GM21526 (cell line): ENCODE measurements at regions not wholly inside any gene's neighbourhood (a gene's known extent, or its start where the extent isn't known, plus 50 kb on each side); places are given as distances from the start of the nearest gene placed in this dataset.
A peak's percentile ranks its signal among the peaks of the same experiment; 100 is the strongest.

Source experiments
- ATAC-seq: cut with Tn5 transposase; IDR thresholded peaks from one replicate; pipeline ENCODE4 v1.9.1; 2021; ENCODE audit warnings: moderate library complexity; ENCODE audit not compliant: unreplicated experiment, low FRiP score

DNA sequence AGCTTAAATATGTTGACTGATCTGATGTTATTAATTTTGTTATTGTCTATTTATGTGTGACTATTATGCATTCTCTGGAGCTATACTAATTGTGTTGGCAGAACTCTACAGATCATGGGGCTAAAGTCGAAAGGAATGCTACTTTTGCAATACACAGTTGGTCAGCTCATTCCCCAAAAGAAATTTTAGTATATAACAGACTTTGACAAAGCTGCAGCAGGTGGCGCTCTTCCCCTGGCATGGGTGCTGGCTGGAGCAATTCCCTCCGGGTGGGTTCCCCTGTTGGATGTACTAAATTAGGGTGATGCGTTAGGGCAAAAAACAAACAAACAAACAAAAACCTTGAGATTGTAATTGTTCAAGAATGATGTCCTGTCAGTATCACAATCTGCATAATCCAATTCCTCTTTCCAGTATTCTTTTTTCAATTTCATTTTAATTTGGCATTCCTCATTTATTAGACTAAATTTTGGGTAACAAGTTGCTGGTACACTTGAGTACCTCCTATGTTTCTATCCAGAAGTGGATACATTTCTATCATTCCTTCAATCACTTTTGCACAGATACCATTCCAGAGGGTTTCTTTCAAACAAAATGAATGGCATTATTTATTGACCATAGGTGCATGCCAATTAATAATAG lies 322.8 kb upstream of the EDNRB start:
- ATAC-seq: no peak

DNA sequence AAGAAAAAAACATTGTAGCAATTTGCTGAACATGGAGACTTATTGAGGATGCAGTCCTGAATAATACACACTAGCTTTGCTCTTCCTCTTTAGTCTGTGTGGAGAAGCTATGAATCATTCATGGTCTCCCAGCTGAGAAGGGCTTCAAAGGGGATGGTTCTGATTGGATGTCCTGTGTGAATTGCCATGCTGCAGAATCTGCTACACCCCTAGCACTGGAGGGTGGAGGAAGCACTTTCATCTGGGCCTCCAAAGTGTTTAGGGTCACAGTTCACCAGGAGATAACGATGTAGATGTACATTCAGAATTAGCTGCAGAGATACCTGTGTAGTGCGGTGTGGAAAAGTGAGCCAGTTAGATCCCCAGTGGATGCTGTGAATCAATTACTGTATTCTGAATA lies 321.1 kb upstream of the EDNRB start:
- no peak for ATAC-seq

DNA sequence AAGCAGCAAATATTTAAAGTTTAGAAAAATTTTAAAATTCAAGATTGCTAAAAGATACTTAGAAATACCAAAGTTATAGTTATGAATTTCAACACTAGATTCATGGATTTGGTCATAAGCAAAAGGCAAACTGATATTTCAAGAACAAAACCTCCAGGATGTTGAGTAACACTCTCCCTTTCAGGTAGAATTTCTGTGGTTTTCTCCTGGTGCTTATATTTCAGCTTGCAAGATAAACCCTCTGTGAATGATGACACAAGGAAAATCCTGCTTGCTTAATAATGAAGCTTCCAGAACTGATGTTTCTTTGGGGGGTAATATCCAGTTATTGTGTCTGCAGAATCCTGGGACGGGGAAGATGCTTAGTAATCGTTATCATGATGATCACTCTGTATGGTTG lies 320.3 kb upstream of the EDNRB start:
- no peak for ATAC-seq

DNA sequence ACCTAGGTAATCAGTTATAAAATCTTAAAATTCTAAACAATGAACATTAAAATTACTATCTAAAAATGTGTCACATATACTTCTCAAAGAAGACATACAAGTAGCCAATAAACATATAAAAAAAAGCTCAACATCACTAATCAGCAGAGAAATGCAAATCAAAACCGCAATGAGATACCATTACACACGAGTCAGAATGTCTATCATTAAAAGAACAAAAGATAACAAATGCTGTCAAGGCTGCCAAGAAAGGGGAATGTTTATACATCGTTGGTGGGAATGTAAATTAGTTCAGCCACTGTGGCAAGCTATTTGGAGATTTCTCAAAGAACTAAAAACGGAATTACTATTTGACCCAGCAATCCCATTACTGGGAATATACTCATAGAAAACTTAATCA lies 310.3 kb upstream of the EDNRB start:
- ATAC-seq: no peak

DNA sequence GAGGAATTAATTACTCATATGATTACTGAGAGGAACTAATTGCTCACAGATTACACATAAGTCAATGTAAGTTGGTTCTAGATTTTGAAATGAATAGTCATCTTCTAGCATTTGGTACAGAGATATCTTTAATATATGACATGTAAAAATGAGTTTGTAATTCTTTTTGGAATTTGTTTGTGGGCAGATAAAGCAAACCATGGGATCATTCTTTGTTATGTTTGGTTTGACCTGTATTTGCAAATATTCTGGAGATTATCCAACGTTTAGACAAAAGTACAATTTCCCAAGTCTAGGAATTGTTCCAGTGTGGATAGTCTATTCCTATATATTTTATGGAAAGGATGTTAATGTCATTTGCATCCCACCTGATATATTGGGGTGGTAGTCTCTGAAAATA lies 309.6 kb upstream of the EDNRB start:
- ATAC-seq: no peak

DNA sequence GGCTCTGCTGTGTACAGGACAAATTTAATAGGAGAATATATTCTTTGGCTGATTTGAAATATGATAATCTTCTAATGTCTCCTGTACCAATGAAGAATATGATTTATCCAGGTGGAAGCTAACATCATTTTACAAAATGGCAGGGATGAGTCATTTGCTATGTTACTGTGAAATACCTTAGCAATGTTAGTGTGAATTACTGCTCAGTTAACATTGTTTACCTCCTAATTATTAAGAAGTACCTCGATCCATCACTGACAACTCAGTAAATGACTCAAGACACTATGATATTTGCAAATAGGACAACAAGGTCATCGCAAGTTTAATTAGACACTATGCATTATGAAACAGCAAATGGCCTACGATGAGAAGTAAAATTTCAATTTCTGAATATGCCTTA lies 309.1 kb upstream of the EDNRB start:
- no peak for ATAC-seq

DNA sequence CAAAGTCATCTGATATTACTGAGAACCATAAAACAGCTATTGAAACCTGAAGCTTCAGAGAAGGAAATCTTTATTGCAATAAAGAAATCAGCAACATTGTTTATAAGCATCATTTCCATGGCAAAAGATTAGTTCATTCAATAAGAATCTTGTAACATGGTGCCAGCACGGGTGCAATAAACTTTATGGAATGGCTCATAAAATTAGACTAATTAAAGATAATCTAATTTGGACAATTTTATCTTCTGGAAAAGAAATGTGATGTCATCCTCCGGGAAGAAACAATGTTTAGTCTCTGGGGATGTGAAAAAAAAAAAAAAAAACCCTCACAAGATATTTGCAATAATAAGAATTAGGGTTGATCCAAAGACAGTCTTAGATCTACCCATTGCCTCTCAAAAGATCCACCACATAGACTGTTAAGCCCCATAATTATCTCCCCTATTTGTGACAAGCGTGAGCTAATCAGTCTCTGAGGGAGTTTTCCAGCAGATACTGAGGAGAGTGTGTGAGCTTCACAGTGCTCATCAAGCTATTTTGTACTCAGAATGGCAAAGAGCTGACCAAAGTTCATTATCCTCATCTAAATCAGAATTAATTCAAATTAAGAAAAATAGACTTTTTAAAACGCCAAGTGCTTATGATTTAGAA lies 297.0 kb upstream of the EDNRB start:
- ATAC-seq: no peak

DNA sequence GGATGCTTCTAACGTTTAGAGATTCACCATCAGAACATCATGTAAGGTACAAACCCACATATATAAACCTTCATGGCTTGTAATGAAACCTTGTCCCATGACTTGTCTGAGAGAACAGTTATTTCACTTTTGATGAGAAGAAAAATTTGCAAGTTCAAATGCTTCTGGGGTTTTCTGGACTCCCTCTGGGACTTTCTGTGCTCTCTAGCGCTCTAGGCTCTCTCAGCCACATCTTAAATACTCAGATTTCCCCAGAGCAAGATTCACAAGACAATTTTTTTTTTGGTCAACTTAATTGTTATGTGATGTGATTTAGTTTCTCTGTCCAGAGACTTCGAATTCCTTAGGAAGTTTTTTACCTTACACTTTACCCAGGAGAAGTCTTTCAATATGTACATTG lies 282.8 kb upstream of the EDNRB start:
- ATAC-seq: no peak

DNA sequence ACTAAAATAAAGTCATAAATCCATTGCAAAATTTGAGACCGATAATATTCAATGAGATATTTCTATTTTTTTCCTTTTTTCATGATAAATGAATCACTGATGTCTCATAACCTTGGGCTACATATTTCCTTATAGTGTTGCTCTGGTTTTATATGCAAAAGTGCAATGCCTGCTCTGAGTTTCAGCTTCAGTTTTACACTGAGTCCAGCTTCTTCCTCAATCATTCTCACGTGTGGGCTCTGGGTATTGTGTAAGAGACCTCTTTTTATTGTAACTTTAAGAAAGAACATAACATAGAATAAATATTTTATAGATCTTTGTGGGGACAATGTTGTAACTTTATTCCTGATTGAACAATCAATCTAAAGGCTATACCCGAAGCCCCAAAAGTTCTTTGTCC lies 280.2 kb upstream of the EDNRB start:
- no peak for ATAC-seq

DNA sequence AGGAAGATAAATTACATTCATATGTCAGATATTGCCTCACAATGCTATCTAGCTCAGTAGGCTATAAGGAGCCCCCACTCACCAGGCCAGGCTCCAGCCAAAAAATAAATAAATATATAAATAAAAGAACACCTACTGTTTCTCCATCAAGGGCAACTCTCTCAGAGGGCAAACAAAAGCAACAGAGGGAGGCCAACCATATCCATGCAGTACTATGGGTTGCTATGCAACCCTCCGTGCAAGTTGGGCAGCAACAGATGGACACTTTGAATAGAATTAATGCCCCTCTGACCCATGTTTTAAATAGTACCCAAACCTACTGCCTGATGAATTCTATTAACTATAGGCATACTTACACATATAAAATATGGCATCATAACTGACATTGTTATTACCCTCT lies 279.8 kb upstream of the EDNRB start:
- no peak for ATAC-seq

DNA sequence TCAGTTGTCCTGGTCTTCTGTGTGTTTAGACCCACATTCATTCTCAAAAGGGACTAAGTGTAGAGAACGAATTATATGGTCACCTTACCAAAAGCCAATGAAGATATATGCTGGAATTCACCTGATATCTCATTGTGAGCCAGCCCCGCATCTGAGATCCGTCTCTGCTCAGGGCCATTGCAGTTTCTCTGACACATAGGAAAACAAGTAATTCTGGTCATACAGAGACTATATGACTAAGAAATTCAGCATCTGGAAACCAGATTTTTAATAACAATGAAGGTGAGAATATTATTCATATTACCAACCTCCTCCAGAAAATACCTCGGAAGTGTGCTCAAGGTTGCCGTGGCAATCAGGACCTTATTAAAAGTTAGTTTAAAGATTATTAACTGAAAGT lies 278.6 kb upstream of the EDNRB start:
- no peak for ATAC-seq

DNA sequence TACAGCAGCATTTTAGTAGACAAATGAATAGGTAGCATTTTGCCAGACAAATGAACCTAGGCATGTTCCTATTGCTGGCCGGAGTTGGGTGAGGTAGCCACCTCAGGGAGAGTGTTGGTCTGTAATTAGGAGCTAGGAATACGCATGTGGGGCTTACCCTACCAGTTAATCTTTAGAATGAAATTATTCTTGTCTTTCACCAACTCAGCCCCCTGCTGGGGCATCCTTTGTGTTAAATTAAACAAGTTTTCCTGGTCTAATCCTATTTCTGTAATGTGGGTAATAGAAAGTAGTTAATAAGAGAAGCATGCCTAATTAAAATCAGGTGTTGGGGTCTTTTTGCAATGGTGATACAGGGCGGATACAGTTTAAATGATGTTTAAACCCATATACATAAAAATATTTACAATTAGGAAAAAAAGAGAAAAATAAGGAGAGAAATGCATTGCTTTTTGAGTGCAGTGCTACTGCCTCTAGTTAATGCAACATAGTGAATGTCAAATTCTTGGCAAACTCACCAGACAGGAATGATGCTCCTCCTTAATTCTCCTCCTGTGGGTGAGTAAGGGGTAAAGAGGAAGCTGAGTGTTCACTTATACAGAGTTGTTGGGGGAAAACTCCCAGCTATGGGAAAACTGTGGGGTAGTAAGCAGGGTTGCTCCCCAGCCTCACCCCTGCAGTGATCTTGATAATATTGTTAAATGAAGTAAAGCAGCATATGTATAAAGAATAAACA lies 276.4 kb upstream of the EDNRB start:
- no peak for ATAC-seq

DNA sequence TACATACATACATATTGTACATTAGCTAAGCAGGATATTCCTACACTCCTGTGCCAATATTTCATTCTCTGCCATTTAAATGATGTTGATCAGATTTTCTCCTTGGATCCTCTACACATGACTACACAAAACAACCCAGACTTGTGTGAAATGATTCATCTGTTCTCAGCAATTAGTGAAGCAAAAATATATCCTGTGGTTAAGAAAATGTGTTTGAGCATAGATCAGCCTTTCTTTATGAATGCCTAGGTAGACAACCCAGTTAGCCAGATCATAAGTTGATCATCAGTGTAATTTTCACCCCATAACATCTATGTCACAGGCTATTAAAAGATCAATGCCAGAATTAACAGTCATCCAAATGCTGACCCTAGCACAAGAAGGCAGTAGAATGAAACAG lies 275.2 kb upstream of the EDNRB start:
- ATAC-seq: no peak

DNA sequence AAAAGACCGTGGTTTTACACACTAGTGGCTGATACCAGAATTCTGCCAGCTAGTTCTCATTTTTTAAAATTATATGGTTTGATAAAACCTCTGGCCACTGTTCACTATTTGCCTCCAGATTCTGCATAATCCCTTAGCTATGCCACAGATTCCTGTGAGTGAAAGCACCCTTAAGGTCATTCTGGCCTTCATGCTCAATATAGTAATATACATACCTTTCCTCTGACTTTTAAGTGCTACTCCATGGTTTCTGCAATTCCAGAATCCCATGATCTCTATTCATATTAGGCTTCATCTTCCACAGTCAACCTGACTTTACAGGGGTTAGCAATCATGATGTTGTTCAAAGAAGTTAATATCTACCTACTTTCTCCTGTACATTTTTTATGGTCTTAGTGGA lies 274.1 kb upstream of the EDNRB start:
- no peak for ATAC-seq

DNA sequence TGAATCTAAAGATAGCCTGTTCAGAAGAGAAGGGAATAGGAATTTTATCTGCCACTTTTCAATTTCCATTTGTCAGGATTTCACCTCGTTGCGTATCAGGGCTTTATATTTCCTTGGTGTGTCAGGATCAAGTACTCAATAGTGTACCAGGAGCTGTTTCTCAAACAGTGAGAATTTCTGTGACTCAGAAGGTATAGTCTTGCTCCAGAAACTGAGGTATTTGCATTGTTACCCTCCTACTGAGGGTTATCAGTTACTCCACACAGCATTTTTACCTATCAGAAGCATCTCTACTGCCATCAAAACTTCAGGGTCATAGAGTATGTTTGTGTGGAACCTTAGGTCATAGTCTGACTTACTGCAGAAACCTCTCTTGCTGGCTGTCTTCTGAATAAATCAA lies 271.7 kb upstream of the EDNRB start:
- no peak for ATAC-seq

DNA sequence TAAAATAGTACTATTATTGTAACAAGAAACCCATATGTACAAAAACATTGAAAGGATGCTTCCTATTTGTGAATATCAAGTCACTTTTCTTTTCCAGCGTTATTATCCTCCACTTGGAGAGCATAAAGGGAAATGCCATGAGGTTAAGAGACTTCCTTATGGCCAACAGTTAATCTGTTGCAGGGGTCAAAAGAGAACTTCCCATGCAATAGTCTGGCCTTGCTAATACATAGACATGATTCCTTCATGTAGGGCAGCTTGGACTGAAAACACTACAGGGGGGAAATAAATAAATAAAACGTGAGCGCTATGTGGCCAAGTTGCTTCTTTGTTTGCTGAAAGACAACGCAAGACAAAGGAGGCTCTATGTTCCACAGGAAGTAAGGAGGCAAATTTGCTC lies 269.1 kb upstream of the EDNRB start:
- no peak for ATAC-seq

DNA sequence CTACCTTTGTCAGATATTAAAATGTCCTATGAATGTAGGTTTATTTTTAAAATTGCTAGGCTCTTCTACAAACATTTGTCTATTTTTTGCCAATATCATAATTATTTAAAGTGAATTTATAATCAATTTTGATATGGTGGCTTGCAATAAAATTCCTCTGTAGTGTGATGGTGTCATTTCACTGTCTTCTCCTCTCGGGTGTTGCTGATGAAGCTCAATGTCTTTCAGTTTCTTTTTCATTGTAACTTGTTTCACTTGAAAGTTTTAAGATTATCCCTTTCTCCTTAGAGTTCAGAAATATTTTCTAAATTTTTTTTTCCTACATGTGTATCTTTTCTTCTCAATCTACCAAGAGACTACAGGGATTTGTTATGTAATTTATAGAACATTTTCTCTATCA lies 267.1 kb upstream of the EDNRB start:
- ATAC-seq: peak; percentile 67

DNA sequence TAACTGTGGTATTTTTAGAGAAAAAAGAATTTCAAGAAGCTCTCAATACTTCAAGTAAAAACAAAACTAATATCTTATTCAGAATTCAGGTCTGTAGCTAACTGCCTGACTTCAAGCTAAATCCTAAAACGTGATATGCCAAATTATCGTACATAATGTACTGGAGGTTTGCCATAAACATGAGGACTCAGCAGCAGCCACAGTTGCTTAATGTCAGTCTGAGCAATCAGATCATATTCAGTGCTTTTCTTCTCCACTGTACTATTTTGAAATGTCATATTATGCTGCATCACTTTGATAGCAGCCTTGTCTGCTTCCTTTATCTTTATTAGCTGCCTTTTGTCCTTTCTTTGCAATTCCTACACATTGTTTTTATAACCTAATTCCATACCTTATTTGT lies 265.1 kb upstream of the EDNRB start:
- no peak for ATAC-seq

DNA sequence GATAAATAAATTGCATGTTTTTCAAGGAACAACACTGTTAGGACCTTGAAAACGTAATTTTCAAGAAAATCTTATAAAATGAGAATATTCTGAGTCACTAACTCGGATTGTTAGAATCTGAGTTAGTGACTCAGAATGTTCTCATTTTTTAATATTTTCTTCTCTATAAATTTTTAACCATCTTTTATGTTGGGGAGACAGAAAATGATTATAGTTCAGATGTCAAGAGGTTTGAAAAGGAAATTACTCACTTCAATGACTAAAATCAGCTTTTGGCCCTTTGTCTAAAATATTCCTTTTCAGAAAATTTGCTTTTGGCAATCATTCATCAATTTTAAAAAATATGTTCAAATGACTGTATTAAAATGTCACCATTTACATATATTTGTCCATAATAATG lies 264.2 kb upstream of the EDNRB start:
- no peak for ATAC-seq

DNA sequence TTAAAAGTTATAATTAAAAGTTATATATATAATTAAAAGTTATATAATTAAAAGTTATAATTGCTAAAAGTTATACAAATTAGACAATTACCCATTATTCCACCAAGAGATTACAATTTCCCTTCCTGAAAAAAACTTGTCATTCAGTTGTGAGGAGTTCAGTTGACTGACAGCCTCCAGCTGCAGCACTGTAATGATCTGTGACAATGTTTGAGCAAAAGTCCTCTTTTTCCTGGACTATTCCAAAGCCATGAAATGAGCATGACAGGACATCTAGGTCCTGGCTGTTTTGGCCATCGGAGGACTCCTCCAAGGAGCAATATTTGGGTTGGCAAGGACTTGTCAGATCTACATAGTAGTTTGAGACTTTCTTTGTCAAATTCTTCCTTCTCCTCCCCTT lies 258.7 kb upstream of the EDNRB start:
- no peak for ATAC-seq

DNA sequence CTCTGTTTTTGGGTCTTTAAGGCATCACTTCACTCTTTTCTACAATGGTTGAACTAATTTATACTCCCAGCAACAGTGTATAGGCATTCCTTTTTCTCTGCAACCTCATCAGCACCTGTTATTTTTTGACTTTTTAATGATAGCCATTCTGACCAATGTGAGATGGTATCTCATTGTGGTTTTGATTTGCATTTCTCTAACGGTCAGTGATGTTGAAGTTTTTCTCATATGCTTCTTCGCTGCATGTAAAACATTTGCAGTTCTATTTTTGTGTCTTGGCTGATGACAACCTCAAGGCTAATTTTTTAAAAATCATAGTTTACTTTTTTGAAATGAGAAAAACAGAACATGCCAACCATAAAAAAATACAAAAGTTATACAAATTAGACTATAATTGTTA lies 258.2 kb upstream of the EDNRB start:
- ATAC-seq: no peak

DNA sequence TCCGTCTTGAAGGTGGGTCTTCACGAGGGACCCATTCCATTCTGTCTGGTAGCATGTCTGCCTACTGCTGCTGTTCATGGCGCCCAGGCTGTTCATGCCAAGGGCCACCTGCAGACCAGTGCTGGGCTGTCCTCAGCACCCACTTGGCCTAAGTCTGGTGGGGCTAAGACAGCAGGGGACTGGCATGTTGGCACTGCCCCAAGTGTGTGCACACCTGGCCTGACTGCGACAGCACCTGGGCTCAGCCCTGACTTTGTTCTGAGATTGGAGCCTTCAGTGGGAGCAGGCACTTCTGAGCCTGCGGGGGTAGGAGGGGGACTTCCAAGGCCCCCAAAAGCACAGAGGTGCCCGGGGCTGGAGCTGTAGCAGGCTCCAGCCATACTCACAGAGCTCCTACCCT lies 250.8 kb upstream of the EDNRB start:
- no peak for ATAC-seq
